K562 (cell line): ENCODE measurements at regions not wholly inside any gene's neighbourhood (a gene's known extent, or its start where the extent isn't known, plus 50 kb on each side); places are given as distances from the start of the nearest gene placed in this dataset.

ENCODE experiments used
- CBFA2T3 ChIP-seq: fragments of 450-650 bp; IDR thresholded peaks from 2 replicates; pipeline ENCODE4 v1.6.1; 2017
- CBX3 ChIP-seq, 2 experiments: IDR thresholded peaks; 1 replicate in 1 of 2; 2 replicates in 1 of 2; pipeline ENCODE4 v1.6.1; 2012; ENCODE audit warnings: inconsistent platforms in 2 of 2, low read length in 2 of 2, borderline replicate concordance in 1 of 2, control low read depth in 1 of 2
- DIDO1 ChIP-seq: fragments of 450-650 bp; IDR thresholded peaks from 2 replicates; pipeline ENCODE4 v1.6.1; 2016; ENCODE audit warnings: low read depth, missing biosample characterization, missing genetic modification characterization
- DMBX1 ChIP-seq: fragments of 250-450 bp; sonication (Bioruptor Pico); IDR thresholded peaks from 2 replicates; pipeline ENCODE4 v1.8.0; 2022; ENCODE audit warnings: inconsistent platforms, mild to moderate bottlenecking, moderate library complexity, borderline replicate concordance
- E2F4 ChIP-seq: sonication (generic); formaldehyde crosslinking; IDR thresholded peaks from 2 replicates; pipeline ENCODE4 v1.8.0; 2022; ENCODE audit warnings: mild to moderate bottlenecking, low read depth, missing genetic modification reagents
- FOXA1 ChIP-seq: fragments of 450-650 bp; IDR thresholded peaks from 2 replicates; pipeline ENCODE4 v1.6.1; 2016; ENCODE audit warnings: mild to moderate bottlenecking, borderline replicate concordance
- HMGN3 ChIP-seq: IDR thresholded peaks from 2 replicates; pipeline ENCODE4 v1.6.1; 2011; ENCODE audit warnings: borderline replicate concordance, low read depth, mild to moderate bottlenecking, mixed read lengths, low read length; ENCODE audit not compliant: insufficient read length; ENCODE audit errors: extremely low read depth
- IFI16 ChIP-seq: fragments of 250-450 bp; sonication (Bioruptor Pico); IDR thresholded peaks from 2 replicates; pipeline ENCODE4 v2.1.2; 2022; ENCODE audit warnings: mild to moderate bottlenecking, inconsistent platforms
- MAFG ChIP-seq: fragments of 450-650 bp; conservative IDR thresholded peaks from 2 replicates; pipeline ENCODE4 v1.6.1; 2016; ENCODE audit warnings: missing genetic modification characterization, missing compliant biosample characterization
- MEIS2 ChIP-seq: fragments of 450-650 bp; IDR thresholded peaks from 2 replicates; pipeline ENCODE4 v1.6.1; 2014; ENCODE audit warnings: mild to moderate bottlenecking; ENCODE audit not compliant: partially characterized antibody
- NCOA4 ChIP-seq: fragments of 450-650 bp; IDR thresholded peaks from 2 replicates; pipeline ENCODE4 v1.6.1; 2018; ENCODE audit warnings: mild to moderate bottlenecking; ENCODE audit not compliant: partially characterized antibody
- SRF ChIP-seq, 2 experiments: fragments of 250-450, 450-650 bp in 1 of 2; sonication (Bioruptor Pico) in 1 of 2; sonication (generic) in 1 of 2; formaldehyde crosslinking; IDR thresholded peaks; 2 replicates each; pipeline versions ENCODE4 v1.5.0 to v1.5.1; 2020 to 2022; ENCODE audit warnings: mild to moderate bottlenecking in 1 of 2, missing genetic modification reagents in 1 of 2
- STAT5A ChIP-seq: IDR thresholded peaks from 2 replicates; pipeline ENCODE4 v1.6.1; 2012; ENCODE audit warnings: low read length, inconsistent platforms, borderline replicate concordance
- TEAD4 ChIP-seq, 2 experiments: sonication (generic) in 1 of 2; formaldehyde crosslinking in 1 of 2; IDR thresholded peaks; 2 replicates each; pipeline versions ENCODE4 v1.6.1 to v1.8.0; 2012 to 2022; ENCODE audit warnings: borderline replicate concordance in 1 of 2, inconsistent platforms in 1 of 2, low read length in 1 of 2, mild to moderate bottlenecking in 1 of 2, missing genetic modification reagents in 1 of 2
- TFAP4 ChIP-seq: sonication (generic); formaldehyde crosslinking; IDR thresholded peaks from 2 replicates; pipeline ENCODE4 v1.8.0; 2022; ENCODE audit warnings: missing genetic modification reagents, mild to moderate bottlenecking, moderate library complexity, borderline replicate concordance
- ZFP91 ChIP-seq: sonication (generic); formaldehyde crosslinking; IDR thresholded peaks from 2 replicates; pipeline ENCODE4 v1.8.0; 2022; ENCODE audit warnings: mild to moderate bottlenecking, missing genetic modification reagents
- ZNF592 ChIP-seq: fragments of 450-650 bp; IDR thresholded peaks from 2 replicates; pipeline ENCODE4 v1.6.1; 2017; ENCODE audit warnings: antibody characterized with exemption, mild to moderate bottlenecking
- ZNF785 ChIP-seq: fragments of 250-450 bp; sonication (Bioruptor Pico); IDR thresholded peaks from 2 replicates; pipeline ENCODE4 v1.4.0; 2020; ENCODE audit warnings: mild to moderate bottlenecking

- TF ChIP-seq ZNF592 (0 out of 2 replicates have a peak, but pooled peaks have one; percentile 3), STAT5A (peak; percentile 91), MEIS2 (peak; percentile 42), CBX3 (IDR thresholded peaks at IDR 0.05; ENCODE audit: borderline replicate concordance in 1 of 2, low read length in 2 of 2) (no peak), IFI16 (CRISPR knock-in tag) (no peak), TFAP4 (no peak), HMGN3 (no peak), NCOA4 (no peak), DIDO1 (tag) (no peak), DMBX1 (CRISPR knock-in tag) (no peak), CBFA2T3 (peak; percentile 61), TEAD4 (IDR thresholded peaks at IDR 0.05; ENCODE audit: low read length) (peak; percentile 46; the same call in 1 of the 2 replicates), TEAD4 (CRISPR knock-in tag; IDR thresholded peaks at IDR 0.05; ENCODE audit: borderline replicate concordance) (no peak), MAFG (no peak), E2F4 (CRISPR knock-in tag) (no peak), ZFP91 (CRISPR knock-in tag) (no peak), ZNF785 (CRISPR knock-in tag) (no peak), FOXA1 (no peak), SRF (CRISPR knock-in tag; IDR thresholded peaks at IDR 0.05) (peak in 1 of 2 experiments; percentile 93; a peak in 2 of 4 replicates)
Observed at GRCh38 chr2:195368249-195369217, 288.5 kb upstream of the SLC39A10 start (continued).
